HG03103 (cell line): ENCODE measurements at regions not wholly inside any gene's neighbourhood (a gene's known extent, or its start where the extent isn't known, plus 50 kb on each side); places are given as distances from the start of the nearest gene placed in this dataset.
"Not testable (repeated sequence)": the region's sequence is repeated elsewhere in the genome, so short reads cannot be mapped to it uniquely, and the experiment has no call there.

Source experiments
- ATAC-seq: cut with Tn5 transposase; IDR thresholded peaks from one replicate; pipeline ENCODE4 v1.9.1; 2021; ENCODE audit warnings: low read depth; ENCODE audit not compliant: unreplicated experiment

DNA sequence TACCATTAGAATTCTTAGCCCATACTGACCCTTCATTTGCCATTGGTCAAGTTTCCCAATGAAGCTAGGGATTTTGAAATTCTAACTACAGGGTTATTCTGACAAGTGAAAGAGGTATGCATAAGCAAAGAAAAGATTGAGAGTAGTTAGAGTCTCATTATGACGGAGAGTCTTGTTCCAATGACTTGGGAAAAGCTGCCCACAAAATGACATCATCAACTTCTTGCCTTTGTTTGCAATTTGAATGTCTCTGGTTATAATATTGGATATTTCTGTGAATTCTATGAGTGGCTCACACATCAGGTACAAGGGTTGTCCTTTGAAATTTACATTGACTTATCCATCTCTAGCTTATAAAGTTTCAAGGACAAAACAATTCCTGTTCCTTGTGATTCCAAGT lies 772.2 kb downstream of the TRIB2 start:
- no peak for ATAC-seq

DNA sequence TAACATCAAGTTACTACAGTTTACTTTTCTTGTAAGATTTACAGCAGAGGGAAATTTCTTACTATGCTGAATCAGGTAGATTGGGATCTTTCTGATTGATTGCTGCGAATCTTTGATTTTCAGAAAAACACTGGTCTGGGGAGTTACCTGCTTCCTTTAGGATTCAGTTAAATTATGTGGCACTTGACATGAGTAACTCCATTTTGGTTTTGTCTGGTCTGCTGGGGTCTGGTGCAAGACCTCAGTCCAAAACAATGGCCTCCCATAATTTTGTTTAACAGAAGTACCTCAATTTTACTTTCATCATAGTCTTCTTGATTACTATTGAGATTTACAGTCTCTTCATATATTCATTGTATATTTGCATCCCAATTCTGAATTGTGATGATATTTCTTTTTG lies 775.5 kb downstream of the TRIB2 start:
- ATAC-seq = no peak

DNA sequence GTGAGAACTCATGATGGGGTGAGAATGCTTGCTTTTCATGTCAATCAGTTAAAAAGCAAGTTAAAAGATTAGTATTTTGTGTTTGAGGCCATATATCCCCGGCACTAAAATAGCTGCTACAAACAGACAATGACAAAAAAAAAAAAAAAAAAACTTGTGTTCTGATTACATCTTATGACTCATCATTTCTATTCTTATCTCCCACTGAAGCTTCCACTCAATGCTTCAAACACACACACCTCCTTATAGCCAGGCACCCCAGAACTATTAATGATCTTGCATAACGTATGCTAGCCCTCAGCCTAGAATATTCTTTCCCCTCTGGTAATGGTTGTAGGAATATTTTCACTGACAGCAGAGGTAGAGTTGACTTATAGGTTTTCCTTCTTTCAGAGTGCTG lies 778.3 kb downstream of the TRIB2 start:
- ATAC-seq = no peak

DNA sequence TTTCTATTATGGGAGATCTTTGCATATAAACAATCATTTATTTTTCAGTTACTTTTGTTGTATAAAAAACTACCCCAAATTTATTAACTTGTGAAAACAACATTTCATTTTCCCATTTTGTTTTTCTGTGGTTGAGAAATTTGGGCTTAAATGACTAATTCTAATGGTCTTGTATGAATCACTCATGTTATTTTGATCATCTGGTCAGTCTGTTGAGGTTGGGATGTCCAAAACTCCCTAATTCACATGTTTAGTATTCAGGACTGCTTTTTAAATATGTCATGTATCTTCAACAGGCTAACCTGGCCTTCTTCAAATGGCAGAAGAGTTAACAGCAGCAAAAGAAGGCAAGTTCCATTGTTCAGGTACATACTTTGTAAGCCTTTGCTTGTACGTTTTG lies 788.1 kb downstream of the TRIB2 start:
- no peak for ATAC-seq

DNA sequence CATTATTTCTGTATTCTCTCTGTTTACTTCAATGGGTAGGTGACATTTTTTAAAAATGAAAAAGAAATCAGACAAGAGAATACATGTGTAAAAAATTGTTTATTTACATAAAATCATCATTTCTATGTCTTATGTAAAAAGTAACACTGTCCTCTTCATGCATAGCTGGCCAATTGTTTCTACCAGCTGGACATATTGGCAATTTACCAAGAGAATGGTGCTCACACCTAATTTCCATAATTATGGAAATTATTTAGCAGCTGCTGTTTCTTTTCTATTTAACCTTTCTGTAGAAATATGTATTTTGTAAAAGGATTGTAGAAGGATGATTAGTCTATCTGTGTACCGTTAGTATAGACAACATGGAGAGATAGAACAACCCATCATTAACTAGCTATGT lies 791.9 kb downstream of the TRIB2 start:
- no peak for ATAC-seq

DNA sequence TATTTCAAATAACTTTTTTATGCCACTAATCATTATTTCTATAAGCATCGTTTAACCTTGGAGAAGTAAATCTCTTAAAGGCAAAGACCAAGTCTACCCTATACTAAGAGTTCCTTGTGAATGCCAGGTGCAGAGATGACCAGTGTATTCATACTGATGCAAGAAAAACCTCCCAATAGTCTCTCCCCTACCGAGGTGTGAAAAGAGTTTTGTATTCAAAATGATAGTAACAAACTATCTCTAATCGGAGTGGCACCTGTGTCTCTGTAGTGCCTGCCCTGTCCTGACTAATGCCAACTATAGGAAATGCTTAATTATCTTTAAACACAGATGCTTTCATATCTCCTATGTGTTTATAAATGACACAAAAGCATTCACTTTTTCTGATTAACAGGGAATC lies 798.5 kb downstream of the TRIB2 start:
- no peak for ATAC-seq

DNA sequence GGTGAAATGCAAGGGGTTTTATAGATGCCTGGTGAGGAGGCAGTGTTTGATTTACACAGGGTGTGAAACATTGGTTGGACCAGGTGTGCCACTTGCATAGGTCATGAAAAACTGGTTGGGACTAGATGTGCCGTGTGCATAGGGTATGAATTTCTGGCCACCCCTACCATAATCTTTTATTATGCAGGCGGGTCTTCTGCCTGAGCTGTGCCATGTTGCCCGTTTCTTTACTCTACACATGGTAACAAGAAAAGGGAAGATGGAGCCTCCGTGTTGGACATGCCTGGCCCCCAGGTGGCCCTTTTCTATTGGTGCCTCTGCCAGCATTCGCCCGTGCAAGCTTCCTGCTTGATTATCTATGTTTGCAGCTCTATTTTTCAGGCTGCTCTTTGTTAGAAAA lies 805.4 kb downstream of the TRIB2 start:
- no peak for ATAC-seq

DNA sequence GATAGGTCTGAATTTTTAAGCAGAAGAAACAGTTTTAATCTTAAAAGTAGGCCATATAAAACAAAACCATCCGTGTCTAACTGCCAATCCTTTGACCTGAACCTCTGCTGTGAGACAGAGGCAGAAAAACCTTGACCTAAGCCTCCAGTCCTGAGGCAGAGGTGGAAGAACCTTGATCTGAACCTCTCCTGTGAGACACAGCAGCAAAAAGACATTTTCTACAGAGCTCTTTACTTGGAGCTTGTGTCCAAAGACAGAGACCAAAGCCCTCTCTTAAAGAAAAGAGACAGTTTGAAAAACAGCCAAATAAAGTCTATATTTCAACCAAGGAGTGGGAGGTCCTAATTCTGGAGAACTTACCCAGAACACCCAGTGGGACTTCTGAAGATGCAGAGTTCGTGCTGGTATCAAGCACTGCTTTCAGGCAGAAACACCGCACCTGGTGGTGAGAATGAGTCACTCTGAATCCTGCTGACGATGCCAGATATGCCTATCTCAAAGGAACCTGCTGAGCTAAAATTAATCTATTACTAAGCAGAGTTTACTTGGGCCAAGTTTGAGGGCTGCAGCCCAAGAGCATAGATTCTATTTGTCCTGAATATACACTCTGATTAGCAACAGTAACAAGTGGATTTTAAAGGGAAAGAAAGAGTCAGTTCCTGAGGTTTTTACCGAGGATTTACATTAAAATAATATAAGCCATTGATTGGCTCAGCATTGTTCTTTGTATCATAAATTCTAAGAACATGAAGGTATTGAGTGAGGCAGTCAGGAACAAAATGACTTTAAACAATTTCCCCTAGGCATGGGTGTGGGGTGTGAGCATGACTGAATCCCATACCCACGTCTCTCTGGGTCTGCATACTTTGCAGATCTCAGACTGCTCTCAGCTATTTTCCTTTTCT lies 806.4 kb downstream of the TRIB2 start:
- peak; percentile 83 for ATAC-seq

DNA sequence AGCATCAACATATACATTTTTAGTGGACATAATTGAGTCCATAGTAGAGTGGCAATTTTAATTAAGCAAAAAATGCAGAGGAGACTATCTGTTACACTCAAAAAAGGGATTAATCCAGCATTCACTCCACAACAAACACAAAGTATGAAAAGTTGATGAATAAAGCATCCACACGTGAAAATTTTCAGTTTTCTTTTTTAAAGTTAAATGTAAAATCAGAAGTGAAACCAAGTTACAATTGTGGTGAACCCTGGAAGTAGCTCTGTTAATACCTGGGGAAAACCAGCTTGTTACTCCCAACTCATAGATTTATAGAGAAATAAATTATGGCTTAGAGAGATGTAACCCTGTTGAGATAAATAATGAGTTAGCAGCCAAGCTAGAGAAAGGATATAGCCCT lies 807.8 kb downstream of the TRIB2 start:
- ATAC-seq = no peak

DNA sequence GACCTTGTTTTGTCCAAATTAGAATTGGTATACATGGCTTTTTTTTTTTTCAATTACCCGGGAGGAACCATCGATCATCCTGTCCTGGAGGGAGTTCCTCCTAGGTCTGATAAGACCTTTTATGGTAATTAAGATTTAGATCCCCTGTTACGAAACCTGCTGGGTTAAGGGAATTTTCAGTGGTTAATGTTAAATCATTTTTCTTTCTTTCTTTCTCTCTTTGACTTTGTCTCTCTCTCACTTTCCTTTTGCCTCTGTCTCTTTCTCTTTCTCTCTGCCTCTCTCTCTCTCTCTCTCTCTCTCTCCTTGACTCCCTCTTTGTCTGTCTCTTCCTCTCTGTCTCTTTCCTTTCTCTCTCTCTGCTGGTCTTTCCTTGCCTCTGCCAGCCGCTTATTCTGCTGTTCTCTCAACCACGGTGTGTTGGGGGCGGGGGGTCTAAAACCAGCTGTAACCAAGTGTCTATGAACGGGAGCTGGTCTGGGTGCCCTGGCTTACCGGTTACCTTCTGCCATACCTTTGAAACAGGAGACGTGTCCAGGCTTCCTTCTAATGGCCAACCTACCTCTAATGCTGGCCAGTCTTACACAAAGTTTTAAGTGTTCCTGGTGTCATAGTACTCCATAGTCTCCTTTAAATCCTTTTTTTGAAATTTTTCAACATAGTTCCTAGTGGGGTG lies 815.1 kb downstream of the TRIB2 start:
- ATAC-seq = not testable (repeated sequence)

DNA sequence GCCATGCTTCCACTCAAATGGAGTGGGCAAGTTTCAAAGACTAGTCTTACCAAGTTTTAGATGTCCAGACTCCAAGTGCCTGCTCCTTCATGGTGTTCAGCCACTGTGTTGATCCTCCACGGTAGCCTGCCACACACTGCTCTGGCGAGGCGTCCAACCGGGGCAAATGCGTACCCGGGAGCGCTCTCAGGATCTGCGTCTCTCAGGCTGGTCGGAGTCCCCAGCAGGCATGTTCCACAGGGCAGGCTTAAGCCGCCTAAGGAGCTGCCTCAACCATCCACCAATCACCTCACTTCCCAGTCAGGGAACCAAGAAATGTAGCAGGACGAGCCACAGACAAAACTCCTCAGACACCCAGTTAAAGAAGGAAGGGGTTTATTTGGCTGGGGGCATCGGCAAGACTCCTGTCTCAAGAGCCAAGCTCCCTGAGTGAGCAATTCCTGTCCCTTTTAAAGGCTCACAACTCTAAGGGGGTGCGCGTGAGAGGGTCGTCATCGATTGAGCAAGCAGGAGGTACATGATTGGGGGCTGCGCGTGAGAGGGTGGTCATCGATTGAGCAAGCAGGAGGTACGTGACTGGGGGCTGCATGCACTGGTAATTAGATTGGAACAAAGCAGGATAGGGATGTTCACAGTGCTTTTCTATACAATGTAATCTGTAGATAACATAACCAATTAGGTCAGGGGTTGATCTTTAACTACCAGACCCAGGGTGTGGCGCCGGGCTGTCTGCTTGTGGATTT lies 816.2 kb downstream of the TRIB2 start:
- ATAC-seq = not testable (repeated sequence)

DNA sequence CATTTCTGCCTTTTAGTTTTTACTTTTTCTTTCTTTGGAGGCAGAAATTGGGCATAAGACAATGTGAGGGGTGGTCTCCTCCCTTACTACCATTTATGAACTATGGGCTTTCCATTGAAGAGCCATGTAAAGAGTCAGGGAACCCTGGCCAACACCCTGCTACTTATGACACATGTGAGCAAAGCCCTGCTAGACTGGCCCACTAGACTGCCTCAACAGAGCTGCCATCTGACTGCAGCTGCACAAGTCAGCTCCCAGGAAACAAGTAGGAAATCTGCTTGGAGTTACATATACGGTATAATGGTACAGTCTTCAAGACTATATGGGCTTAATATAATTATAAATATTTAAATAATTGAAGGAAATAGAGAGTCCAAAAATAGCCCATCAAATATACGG lies 816.8 kb downstream of the TRIB2 start:
- ATAC-seq = no peak

DNA sequence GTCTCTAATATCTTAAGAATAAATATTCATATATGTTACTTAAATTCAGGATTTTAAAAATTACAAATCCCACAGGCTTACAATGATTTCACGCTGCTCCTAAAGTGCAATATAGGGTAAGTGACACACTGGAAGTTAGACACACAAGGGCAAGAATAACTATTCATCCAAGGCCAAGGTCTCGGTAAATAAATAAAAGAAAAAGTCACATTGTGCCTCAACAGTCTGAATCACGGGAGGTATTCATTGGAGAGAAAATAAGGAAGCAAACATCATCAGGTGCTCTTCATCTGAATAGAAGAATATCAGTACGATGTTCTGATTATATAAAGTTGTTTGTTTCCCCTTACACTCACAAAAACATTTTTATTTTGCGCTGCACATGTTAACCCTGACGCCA lies 820.2 kb downstream of the TRIB2 start:
- ATAC-seq = no peak

DNA sequence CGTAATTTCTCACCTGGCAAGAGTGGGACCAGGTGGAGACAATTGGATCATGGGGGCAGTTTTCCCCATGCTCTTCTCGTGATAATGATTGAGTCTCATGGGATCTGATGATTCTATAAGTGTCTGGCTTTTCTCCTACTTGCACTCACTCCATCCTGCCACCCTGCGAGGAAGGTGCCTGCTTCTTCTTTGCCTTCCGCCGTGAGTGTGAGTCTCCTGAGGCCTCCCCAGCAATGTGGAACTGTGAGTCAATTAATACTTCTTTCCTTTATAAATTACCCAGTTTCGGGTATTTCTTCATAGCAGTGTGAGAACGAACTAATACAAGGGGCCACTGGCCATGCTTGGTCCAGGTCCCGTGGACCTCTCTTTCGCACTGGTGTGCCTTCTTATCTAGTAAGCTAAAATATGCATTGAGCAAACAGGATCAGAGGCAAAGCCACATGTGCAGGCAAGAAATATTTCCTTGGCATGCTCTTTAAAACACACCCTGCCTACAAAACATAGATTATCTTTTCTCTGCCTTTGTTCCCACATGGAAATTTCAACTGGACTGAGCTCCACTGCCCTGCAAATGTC lies 821.1 kb downstream of the TRIB2 start:
- ATAC-seq = no peak

DNA sequence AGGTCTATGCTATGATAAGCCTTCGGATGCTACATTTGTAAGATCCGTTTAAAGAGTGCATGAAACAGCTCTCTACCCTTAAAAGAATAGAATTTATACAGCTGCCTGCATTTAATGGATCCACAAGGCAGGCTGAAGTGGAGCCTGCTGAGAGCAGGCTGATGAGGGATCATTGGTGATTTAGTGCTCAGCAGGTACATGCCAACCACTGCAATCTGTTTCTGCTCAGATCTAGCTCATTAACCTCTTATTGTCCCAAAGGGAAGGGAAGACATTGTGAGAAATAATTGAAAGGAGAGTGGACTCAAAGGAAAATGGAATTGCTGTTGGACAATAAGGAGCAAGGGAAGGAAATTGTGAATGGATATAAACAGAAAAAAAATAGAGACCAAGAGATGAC lies 822.6 kb downstream of the TRIB2 start:
- ATAC-seq = no peak

DNA sequence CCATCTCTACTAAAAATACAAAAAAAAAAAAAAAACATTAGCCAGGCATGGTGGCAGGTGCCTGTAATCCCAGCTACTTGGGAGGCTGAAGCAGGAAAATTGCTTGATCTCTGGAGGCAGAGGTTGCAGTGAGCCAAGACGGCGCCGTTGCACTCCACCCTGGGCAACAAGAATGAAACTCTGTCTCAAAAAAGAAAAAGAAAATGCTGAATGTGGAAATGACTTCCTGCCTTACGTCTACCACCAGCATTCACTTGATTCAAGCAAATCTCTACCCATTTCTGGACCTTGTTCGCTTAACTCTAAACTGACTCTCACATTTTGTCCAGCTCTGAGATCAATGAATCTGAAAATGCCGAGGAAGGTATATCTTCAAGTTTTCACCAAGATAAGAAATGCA lies 825.3 kb downstream of the TRIB2 start:
- no peak for ATAC-seq

DNA sequence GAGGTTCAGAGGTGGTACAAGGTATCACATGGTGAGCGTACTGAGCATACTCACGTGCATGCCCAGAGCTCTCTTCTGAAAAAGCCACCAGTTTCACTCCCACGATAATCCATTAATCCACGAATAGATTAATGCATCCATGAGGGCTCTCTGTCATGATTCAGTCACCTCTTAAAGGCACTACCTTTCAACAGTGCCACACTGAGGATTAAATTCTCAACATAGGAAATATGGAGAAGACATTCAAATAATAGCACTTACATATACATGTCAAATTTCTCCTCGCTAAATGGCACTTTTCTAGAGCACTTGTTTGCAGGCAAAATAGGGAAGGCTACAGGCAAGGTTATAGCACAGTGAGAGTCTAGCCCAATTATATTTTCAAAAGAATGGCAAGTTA lies 825.9 kb downstream of the TRIB2 start:
- no peak for ATAC-seq

DNA sequence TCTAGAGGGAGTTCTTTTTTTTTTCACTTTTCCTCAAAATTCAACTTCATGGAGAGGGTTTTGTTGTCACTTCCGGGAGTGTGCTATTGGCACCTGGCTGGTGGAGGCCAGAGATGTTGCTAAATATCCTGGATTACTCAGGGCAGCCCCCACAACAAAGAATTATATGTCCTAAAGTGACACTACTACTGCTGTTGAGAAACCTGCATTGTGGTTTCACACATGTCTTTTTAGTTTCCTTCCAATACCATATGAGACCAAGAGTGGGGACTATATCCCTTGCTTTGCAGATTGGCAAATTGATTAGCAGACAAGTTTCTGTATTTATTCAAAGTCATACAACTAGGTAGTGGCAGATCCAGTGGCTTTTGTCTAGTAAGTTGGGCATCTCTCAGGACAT lies 826.8 kb downstream of the TRIB2 start:
- no peak for ATAC-seq

DNA sequence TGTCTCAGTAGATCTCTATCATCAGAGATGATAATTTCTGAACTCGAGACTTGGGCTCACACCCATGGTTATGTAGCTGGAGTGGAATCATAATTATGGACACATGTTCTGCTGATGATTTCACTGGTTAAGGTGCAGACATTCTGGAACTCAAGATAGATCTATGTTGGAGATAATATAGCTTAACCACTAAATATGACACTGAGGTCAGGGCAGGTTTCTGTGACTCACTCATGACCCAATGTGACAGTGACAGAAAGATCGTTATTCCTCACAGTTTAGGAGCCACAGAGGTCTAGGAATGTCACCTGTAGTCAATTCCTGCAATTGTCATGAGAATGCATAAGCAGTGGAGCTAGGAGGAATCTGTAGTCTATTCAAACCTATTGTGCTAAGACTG lies 828.6 kb downstream of the TRIB2 start:
- ATAC-seq = no peak

DNA sequence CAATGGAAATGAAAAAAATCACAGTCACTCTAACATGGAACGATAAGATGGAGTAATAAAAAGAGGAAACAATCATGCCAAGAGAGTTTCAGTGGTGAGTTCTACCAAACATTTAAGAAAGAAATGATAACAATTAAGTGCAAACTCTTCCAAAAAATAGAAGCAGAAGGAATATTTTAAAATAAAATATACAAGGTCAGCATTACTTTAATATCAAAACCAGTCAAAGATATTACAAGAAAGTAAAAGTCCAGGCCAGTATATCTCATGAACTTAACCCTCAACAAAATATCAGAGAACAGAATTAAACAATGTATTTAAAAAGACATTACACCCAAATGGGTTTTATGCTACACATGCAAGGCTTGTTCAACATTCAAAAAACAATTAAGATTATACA lies 829.4 kb downstream of the TRIB2 start:
- no peak for ATAC-seq
